ENCODE measurements at regions not wholly inside any gene's neighbourhood (a gene's known extent, or its start where the extent isn't known, plus 50 kb on each side); places are given as distances from the start of the nearest gene placed in this dataset.

DNA sequence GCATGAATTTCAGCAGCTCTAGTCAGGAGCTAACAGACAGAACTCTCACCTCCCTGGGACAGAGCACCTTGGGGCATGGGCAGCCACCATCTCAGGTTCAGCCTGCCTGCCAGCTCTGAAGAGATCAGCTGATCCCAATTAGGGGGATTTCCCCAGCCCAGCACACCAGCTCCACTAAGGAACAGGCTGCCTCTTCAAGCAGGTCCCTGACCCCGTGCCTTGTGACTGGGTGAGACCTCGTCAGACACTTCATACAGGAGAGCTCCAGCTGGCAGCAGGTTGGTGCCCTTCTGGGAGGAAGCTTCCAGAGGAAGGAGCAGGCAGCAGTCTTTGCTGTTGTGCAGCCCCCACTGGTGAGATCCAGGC, 84.5 kb upstream of the UFM1 start:
- TF ChIP-seq, protein P1, sequence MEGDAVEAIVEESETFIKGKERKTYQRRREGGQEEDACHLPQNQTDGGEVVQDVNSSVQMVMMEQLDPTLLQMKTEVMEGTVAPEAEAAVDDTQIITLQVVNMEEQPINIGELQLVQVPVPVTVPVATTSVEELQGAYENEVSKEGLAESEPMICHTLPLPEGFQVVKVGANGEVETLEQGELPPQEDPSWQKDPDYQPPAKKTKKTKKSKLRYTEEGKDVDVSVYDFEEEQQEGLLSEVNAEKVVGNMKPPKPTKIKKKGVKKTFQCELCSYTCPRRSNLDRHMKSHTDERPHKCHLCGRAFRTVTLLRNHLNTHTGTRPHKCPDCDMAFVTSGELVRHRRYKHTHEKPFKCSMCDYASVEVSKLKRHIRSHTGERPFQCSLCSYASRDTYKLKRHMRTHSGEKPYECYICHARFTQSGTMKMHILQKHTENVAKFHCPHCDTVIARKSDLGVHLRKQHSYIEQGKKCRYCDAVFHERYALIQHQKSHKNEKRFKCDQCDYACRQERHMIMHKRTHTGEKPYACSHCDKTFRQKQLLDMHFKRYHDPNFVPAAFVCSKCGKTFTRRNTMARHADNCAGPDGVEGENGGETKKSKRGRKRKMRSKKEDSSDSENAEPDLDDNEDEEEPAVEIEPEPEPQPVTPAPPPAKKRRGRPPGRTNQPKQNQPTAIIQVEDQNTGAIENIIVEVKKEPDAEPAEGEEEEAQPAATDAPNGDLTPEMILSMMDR (IDR thresholded peaks at IDR 0.05): no peak
- no peak for TF ChIP-seq POLR2A (IDR thresholded peaks at IDR 0.05)
